UCSD-AML1 (cell line): ENCODE measurements at regions not wholly inside any gene's neighbourhood (a gene's known extent, or its start where the extent isn't known, plus 50 kb on each side); places are given as distances from the start of the nearest gene placed in this dataset.

Source experiments
- DNase-seq: peaks from one replicate; lab custom pipeline; 2025; ENCODE audit not compliant: unreplicated experiment; lab: John Stamatoyannopoulos, UW

DNA sequence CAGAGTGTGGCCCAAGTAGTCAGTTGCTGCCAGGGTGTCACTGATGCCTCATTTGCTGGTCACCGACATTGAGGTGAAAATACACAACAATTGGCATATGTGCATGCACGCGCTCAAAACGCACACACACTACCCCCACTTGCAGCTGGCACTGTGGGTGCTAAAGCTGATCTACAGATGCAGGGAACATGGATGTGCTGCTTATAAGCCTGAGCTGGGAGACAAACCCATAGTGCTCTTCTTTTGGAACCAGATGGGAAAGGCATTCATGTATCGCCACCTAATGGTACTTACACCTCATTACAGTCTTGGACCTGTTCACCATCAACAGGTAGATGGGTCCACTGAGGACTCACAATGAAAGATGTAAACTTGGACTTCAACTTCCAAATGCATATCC is 70.3 kb upstream of the CAMK1G start:
- peak; percentile 11 for DNase-seq

DNA sequence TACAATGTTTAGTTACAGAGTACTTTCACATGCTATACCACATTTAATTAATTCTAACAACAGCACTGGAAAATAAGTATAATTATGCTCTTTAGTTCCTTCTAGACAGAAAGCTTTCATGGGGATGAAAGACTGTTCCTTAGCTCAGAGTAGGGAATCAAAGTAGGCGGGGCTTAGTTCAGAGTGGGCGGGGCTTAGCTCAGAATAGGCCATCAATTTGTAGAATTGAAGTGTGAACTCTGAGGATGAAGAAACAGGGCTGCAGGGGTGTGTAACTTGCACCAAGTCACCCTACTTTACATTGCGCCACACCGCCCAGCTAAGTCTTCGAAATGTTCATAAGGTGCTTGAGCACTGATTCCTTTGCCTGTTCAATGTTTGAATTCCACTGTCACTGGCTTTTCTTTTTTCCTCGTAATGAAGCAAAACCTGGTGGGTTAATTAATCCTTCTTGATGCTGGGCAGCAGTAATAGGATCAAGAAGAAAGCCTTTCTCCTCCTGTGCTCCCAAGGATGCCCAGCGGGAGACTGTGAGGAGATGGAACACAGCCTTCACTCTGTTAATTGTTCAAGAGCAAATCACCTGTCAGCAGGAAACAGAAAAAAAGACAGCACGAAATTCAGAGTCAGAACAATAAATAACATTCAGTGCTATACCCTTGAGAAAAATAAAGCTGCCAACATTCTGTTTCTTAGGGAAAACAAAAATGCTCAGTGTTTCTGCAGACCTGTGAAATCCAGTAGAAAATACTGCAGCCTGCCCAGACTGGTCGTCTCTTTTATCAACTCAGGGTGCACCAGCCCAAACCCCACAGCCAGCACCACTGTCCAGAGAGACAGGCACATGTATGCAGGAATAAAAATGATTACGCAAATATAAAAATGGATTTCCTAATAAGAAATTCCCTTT is 66.5 kb upstream of the CAMK1G start:
- DNase-seq = no peak

DNA sequence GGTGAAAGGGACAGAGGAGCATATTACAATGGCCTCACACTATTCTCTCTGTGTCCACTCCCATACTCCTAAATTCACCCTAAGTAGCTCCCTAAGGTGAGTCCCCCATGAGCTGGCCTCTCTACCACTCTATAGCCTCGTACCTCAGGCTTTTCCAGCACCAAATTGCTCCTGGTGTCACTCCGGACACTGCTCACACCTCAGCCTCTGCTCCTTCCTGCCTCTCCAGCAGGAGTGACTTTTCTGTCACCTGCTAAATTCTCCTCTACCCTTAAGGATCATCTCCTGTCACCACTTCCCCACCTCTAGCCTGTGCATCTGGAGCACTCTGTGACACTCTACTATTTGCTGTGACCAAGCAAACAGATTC is 65.8 kb upstream of the CAMK1G start:
- no peak for DNase-seq

DNA sequence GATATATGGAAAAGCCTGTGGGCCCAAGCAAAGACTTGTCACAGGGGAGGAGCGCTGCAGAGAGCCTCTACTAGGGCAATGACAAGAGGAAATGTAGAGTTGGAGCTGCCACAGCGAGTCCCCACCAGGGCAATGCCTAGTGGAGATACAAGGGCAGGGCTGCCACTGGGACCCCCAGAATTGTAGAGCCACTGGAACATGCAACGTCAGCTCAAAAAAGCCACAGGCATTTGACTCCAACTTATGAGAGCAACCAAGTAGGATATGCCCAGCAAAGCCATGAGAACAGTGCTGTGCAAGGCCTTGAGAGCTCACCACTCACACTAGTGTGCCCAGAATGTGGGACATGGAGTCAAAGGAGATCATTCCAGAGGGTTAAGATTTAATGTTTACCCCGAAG is 63.7 kb upstream of the CAMK1G start:
- DNase-seq = no peak

DNA sequence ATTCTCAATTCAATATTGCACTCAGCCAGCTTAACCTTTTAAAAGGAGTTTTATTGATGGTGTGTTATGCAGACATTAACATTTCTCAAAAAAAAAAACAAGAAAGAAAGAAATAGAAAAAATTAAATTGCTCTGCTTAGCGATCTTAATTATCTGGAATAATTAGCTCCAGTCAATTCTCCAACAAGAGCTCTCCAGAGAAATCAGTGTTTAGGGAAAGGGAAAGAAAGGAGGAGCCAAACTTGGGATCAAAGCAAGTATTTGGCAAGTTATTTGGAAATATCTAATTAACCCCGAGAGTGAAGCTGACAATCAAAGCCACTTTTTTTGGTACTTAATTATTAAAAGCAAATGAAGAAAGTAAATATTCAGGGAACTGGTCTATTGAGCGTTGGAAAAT is 60.7 kb upstream of the CAMK1G start:
- DNase-seq = no peak

DNA sequence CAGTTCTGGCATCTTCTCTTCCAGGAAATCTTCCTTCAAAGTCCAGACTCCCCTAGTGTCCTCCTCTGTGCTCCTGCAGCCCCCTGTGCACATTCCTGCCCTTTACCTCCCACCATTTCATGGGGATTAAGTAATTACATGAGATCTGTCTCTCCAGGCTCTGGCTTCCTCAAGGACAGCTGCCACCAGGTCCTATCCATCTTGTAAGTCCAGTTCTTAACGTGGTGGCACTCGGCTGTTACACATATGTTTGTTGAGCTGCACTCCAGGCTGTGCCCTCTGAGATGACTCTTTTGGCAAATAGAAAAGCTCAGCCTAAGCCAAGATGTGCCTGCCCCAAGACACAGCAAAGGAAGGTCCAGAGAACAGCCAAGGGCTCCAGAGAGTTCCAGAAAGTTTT is 57.4 kb upstream of the CAMK1G start:
- no peak for DNase-seq

DNA sequence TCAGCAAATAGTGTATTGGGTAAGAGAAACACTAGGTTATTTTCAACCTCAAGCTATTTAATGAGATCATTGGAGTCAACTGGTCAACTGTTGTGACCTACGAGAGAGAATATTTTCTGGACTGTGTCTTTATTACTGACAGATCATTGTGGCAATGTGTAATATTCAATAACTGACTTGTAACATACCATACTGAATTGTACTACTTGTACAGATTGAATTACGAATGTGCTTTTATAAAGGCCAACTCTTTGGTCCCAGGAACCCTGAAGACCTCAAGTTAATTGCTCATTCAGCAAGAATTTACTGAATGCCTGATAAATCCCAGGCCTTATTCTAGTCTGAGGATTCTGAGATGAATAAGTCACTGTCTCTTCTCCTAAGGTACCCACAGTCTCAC is 56.1 kb upstream of the CAMK1G start:
- no peak for DNase-seq

DNA sequence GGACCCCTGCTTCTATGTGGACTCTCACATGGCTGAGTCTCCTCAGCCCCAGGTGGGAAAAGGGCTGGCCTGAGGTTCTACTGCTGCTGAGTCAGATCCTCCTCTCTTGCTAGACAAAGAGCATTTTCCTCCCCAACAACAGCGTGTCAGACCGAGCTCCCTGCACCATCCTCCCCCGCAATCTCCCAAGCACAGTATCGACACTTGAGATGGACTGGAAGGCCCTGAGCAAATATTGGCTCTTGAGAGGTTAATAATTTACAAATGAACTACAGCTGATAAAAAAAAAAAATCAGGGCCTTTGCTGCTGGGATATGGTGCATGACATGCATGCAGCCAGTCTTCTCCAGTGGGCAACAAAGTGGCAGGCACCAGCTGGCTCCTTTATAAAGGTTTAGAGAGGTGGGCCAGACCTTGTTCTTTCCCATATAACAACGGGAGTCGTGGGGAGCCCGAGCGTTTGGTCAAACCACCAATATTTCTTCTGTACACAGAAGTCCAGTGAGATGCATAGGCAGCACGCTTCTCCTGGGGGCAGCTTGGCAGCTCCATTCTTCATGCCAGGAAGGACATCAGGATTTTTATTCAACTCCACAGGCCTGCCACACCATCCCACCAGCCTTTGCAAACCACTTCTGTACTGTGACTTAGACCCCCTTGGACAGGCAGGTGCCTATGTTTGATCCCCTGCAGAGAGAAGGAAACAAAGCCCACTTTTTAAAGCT is 55.4 kb upstream of the CAMK1G start:
- no peak for DNase-seq

DNA sequence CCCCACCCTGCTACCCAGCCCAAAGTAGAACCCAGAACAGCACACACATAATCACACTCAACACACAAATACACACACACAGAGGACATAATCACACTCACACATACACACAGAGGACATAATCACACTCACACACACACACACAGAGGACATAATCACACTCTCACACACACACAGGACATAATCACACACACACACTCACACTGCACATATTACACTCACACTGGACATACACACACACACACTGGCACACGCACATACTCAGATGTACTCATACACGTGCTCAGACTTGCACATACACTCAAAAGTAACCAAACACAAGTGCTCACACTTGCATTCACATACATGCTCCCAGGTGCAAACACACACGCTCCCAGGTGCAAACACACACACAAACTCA is 54.3 kb upstream of the CAMK1G start:
- no peak for DNase-seq

DNA sequence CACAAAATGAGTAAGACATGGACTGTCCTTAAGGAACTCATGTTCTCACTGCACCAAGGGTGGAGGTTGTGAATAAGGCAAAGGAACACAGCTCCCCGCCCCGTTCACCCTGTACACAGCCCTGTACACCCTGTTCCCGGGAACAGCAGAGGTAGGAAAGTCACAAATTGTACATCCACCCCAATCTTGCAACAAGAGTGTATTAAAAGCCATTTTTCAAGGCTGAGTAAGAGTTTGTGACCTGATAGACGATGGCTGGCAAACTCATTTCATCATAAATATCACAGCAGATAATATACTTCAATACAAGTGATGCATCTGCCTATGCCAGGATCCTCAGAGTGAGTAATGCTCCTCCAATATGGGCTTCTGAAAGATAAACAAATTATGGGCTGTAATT is 52.5 kb upstream of the CAMK1G start:
- no peak for DNase-seq

DNA sequence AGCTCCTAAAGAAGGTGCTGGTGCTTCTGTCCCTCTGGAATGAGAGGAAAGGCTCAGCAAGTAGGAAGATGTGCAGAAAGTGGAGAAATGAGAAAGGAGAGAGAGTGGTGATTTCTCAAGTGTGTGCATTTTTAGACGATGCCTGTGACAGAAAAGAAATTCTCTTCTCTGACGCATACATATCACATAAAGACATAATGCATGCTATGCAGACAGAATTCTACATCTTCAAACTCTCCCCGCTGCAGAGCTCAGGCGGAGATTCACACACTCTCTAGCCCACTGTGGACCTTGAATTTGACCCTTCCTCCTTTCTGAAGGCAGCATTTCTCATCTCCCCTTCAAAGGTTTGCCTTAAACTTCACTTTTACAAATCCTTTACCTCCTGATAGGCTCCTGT is 52.0 kb upstream of the CAMK1G start:
- DNase-seq = no peak
